CD4-positive, alpha-beta T cell treated with Interleukin-1 beta for 1 hour (primary cell): ENCODE measurements at regions not wholly inside any gene's neighbourhood (a gene's known extent, or its start where the extent isn't known, plus 50 kb on each side); places are given as distances from the start of the nearest gene placed in this dataset.
"Not testable (repeated sequence)": the region's sequence is repeated elsewhere in the genome, so short reads cannot be mapped to it uniquely, and the experiment has no call there.

Experiments used
- DNase-seq, 2 donors: peaks; one replicate each; pipeline ENCODE4 v3.0.0-alpha.2; 2020 to 2022

- DNase-seq = not testable (repeated sequence)
Observed at GRCh38 chr20:30405061-30405460, 852.4 kb upstream of the DEFB115 start.

- not testable (repeated sequence) for DNase-seq
Observed at GRCh38 chr20:30405585-30405984, 851.9 kb upstream of the DEFB115 start.

- not testable (repeated sequence) for DNase-seq
Observed at GRCh38 chr20:30406370-30406769, 851.1 kb upstream of the DEFB115 start.

GRCh38 chr20:30412972-30413371 lies 844.5 kb upstream of the DEFB115 start:
- DNase-seq = no peak

GRCh38 chr20:30417387-30417786 lies 840.1 kb upstream of the DEFB115 start:
- not testable (repeated sequence) for DNase-seq

- DNase-seq = not testable (repeated sequence)
Observed at GRCh38 chr20:30418378-30418777, 839.1 kb upstream of the DEFB115 start.

- DNase-seq = no peak
Observed at GRCh38 chr20:30419466-30419865, 838.0 kb upstream of the DEFB115 start.

GRCh38 chr20:30419871-30420420 lies 837.5 kb upstream of the DEFB115 start:
- not testable (repeated sequence) for DNase-seq
